ENCODE measurements at regions not wholly inside any gene's neighbourhood (a gene's known extent, or its start where the extent isn't known, plus 50 kb on each side); places are given as distances from the start of the nearest gene placed in this dataset.

- no peaks in the 10 kb centered on the region for H3K36me3 ChIP-seq (ENCODE audit: insufficient read depth, low read length, poor library complexity, severe bottlenecking)
- no peaks in the 10 kb centered on the region for H3K27me3 ChIP-seq (replicated peaks; ENCODE audit: insufficient read depth, low read depth, low read length, poor library complexity)
- no peaks in the 10 kb centered on the region for H3K9me3 ChIP-seq (ENCODE audit: low read depth, low read length, poor library complexity, severe bottlenecking)
- ChIA-PET POLR2A (ENCODE audit: low non-redundant PET) (no interaction called here), CTCF (no interaction called here)
- BruUV-seq (replicated peaks) = no TSS peak
- intact Hi-C loops (cut with micrococcal nuclease; ENCODE audit: unreplicated experiment) = no loop called here
- no peak overlapping the region for H3K4me3 ChIP-seq (ENCODE audit: low read depth, low read length, poor library complexity, severe bottlenecking)
- no peak for TF ChIP-seq CTCF (conservative IDR thresholded peaks at IDR 0.05; ENCODE audit: low read depth, low read length)
- no peak for TF ChIP-seq EZH2 (IDR thresholded peaks at IDR 0.05; ENCODE audit: borderline replicate concordance, low read depth, low read length, poor library complexity, severe bottlenecking)
- no peak overlapping the region for H3K27ac ChIP-seq (ENCODE audit: low read depth, low read length, poor library complexity, severe bottlenecking)
- DNase-seq (ENCODE audit: low spot score) = peak; percentile 48
- peaks cover 12% of the 10 kb centered on the region for H3K4me1 ChIP-seq (ENCODE audit: insufficient read depth, low read length, poor library complexity, severe bottlenecking)
Measured at GRCh38 chr9:73059247-73059646, 92.4 kb upstream of the ANXA1 start.

GRCh38 chr9:73056245-73056644, 95.4 kb upstream of the ANXA1 start:
- DNase-seq (ENCODE audit: low spot score) = no peak
- intact Hi-C loops (cut with micrococcal nuclease; ENCODE audit: unreplicated experiment) = no loop called here
- CTCF ChIA-PET = no interaction called here
- no peaks in the 10 kb centered on the region for H3K9me3 ChIP-seq (ENCODE audit: low read depth, low read length, poor library complexity, severe bottlenecking)
- no peaks in the 10 kb centered on the region for H3K36me3 ChIP-seq (ENCODE audit: insufficient read depth, low read length, poor library complexity, severe bottlenecking)
- no peaks in the 10 kb centered on the region for H3K27me3 ChIP-seq (replicated peaks; ENCODE audit: insufficient read depth, low read depth, low read length, poor library complexity)
- BruUV-seq (replicated peaks) = no TSS peak
- H3K27ac ChIP-seq (ENCODE audit: low read depth, low read length, poor library complexity, severe bottlenecking) = no peak overlapping the region
- TF ChIP-seq CTCF (conservative IDR thresholded peaks at IDR 0.05; ENCODE audit: low read depth, low read length) = no peak
- TF ChIP-seq EZH2 (IDR thresholded peaks at IDR 0.05; ENCODE audit: borderline replicate concordance, low read depth, low read length, poor library complexity, severe bottlenecking) = no peak
- H3K4me1 ChIP-seq (ENCODE audit: insufficient read depth, low read length, poor library complexity, severe bottlenecking) = peaks cover 12% of the 10 kb centered on the region
- POLR2A ChIA-PET (ENCODE audit: low non-redundant PET) = no interaction called here
- no peak overlapping the region for H3K4me3 ChIP-seq (ENCODE audit: low read depth, low read length, poor library complexity, severe bottlenecking)

GRCh38 chr9:73054091-73054490, 97.6 kb upstream of the ANXA1 start:
- Histone ChIP-seq H3K36me3 (ENCODE audit: insufficient read depth, low read length, poor library complexity, severe bottlenecking) (no peaks in the 10 kb centered on the region), H3K4me1 (ENCODE audit: insufficient read depth, low read length, poor library complexity, severe bottlenecking) (peaks cover 10% of the 10 kb centered on the region), H3K4me3 (ENCODE audit: low read depth, low read length, poor library complexity, severe bottlenecking) (no peak overlapping the region), H3K27ac (ENCODE audit: low read depth, low read length, poor library complexity, severe bottlenecking) (no peak overlapping the region), H3K27me3 (replicated peaks; ENCODE audit: insufficient read depth, low read depth, low read length, poor library complexity) (no peaks in the 10 kb centered on the region), H3K9me3 (ENCODE audit: low read depth, low read length, poor library complexity, severe bottlenecking) (no peaks in the 10 kb centered on the region)
- POLR2A ChIA-PET (ENCODE audit: low non-redundant PET) = no interaction called here
- intact Hi-C loops (cut with micrococcal nuclease; ENCODE audit: unreplicated experiment) = no loop called here
- DNase-seq (ENCODE audit: low spot score) = no peak
- TF ChIP-seq EZH2 (IDR thresholded peaks at IDR 0.05; ENCODE audit: borderline replicate concordance, low read depth, low read length, poor library complexity, severe bottlenecking) = no peak
- no peak for TF ChIP-seq CTCF (conservative IDR thresholded peaks at IDR 0.05; ENCODE audit: low read depth, low read length)
- no TSS peak for BruUV-seq (replicated peaks)
- CTCF ChIA-PET = no interaction called here
